Natural killer cell (primary cell): ENCODE measurements at regions not wholly inside any gene's neighbourhood (a gene's known extent, or its start where the extent isn't known, plus 50 kb on each side); places are given as distances from the start of the nearest gene placed in this dataset.

ENCODE experiments used
- ATAC-seq, 3 donors: fragments of 150-1000 bp in 2 of 3; fragments of 200-7000 bp in 1 of 3; cut with Tn5 transposase; 1 replicate in 1 of 3; 2 replicates in 2 of 3; pipeline ENCODE4 v1.10.0; 2021; ENCODE audit warnings: mild to moderate bottlenecking in 2 of 3, moderate library complexity in 2 of 3
- DNase-seq, 2 donors: peaks; one replicate each; pipeline versions ENCODE4 v3.0.0 to v3.0.0-alpha.2; 2013 to 2021; ENCODE audit warnings: mixed read lengths in 1 of 2
- H3K27ac ChIP-seq: one replicate; pipeline ENCODE4 v1.5.1; 2013; ENCODE audit warnings: mild to moderate bottlenecking, low read length
- H3K27me3 ChIP-seq: one replicate; pipeline ENCODE4 v1.6.1; 2013; ENCODE audit warnings: low read length; ENCODE audit not compliant: control insufficient read depth, insufficient read depth
- H3K36me3 ChIP-seq: one replicate; pipeline ENCODE4 v1.6.1; 2013; ENCODE audit warnings: low read length; ENCODE audit not compliant: control insufficient read depth, insufficient read depth
- H3K4me1 ChIP-seq: one replicate; pipeline ENCODE4 v1.6.1; 2013; ENCODE audit warnings: low read length; ENCODE audit not compliant: control insufficient read depth, insufficient read depth
- H3K4me3 ChIP-seq: one replicate; pipeline ENCODE4 v1.5.1; 2013; ENCODE audit warnings: low read length
- H3K9me3 ChIP-seq: one replicate; pipeline ENCODE4 v1.6.1; 2013; ENCODE audit warnings: low read length; ENCODE audit not compliant: control insufficient read depth, insufficient read depth
- H3K27ac Mint-ChIP-seq, 2 donors: one replicate each; pipeline ENCODE4 v1.8.0; 2022; ENCODE audit warnings: mild to moderate bottlenecking in 2 of 2, mixed read lengths in 2 of 2, moderate library complexity in 1 of 2
- H3K27me3 Mint-ChIP-seq, 2 donors: one replicate each; pipeline ENCODE4 v1.8.0; 2022; ENCODE audit warnings: low read depth in 2 of 2, mixed read lengths in 2 of 2
- H3K36me3 Mint-ChIP-seq: one replicate; pipeline ENCODE4 v1.8.0; 2022; ENCODE audit warnings: mixed read lengths
- H3K4me1 Mint-ChIP-seq, 2 donors: one replicate each; pipeline ENCODE4 v1.8.0; 2022; ENCODE audit warnings: mixed read lengths in 2 of 2
- H3K4me3 Mint-ChIP-seq: one replicate; pipeline ENCODE4 v1.8.0; 2022; ENCODE audit warnings: mild to moderate bottlenecking, moderate library complexity, mixed read lengths
- H3K9me3 Mint-ChIP-seq, 2 donors: one replicate each; pipeline ENCODE4 v1.8.0; 2022; ENCODE audit warnings: mixed read lengths in 2 of 2
- CTCF ChIP-seq: fragments of 200-600 bp; IDR thresholded peaks from one replicate; pipeline ENCODE4 v1.8.0; 2022; ENCODE audit warnings: antibody characterized with exemption
- WGBS: methylation state at CpG from one replicate; pipeline ENCODE4 v1.1.7; 2013; ENCODE audit warnings: missing lambda C conversion rate; ENCODE audit not compliant: insufficient coverage; 5-methylcytosine and 5-hydroxymethylcytosine counted together
- intact Hi-C: fragments of 100-400 bp; cut with micrococcal nuclease; formaldehyde crosslinking; loops from one replicate; pipeline ENCODE4 v1.14.2; 2022

GRCh38 chr10:130873636-130874035 lies 437.9 kb downstream of the TCERG1L start:
- H3K9me3 Mint-ChIP-seq, result no peaks in the 10 kb centered on the region
- no peaks in the 10 kb centered on the region for H3K27me3 ChIP-seq
- no peak overlapping the region for H3K27ac ChIP-seq
- H3K27me3 Mint-ChIP-seq, result peaks cover 3 to 14% of the 10 kb centered on the region in 2 donors
- intact Hi-C loops, result no loop called here
- H3K4me1 ChIP-seq, result no peaks in the 10 kb centered on the region
- no peak overlapping the region for H3K4me3 Mint-ChIP-seq
- WGBS, result 79% methylated on average over 1 of the region's 1 CpG
- H3K9me3 ChIP-seq, result no peaks in the 10 kb centered on the region
- no peaks in the 10 kb centered on the region for H3K36me3 ChIP-seq
- no peaks in the 10 kb centered on the region for H3K4me1 Mint-ChIP-seq
- DNase-seq (no peak), ATAC-seq (no peak)
- H3K36me3 Mint-ChIP-seq, result no peaks in the 10 kb centered on the region
- H3K4me3 ChIP-seq, result no peak overlapping the region
- H3K27ac Mint-ChIP-seq, result no peak overlapping the region
- no peak for TF ChIP-seq CTCF

GRCh38 chr10:130875116-130875515 lies 436.4 kb downstream of the TCERG1L start:
- H3K9me3 Mint-ChIP-seq, result no peaks in the 10 kb centered on the region
- WGBS, result 69% methylated on average over 2 of the region's 2 CpGs

GRCh38 chr10:130875897-130876472 lies 435.5 kb downstream of the TCERG1L start:
- no peak overlapping the region for H3K4me3 Mint-ChIP-seq
- no peak for TF ChIP-seq CTCF
- H3K27me3 Mint-ChIP-seq, result no peaks in the 10 kb centered on the region
- H3K27me3 ChIP-seq, result no peaks in the 10 kb centered on the region
- ATAC-seq (no peak), DNase-seq (no peak)
- no peaks in the 10 kb centered on the region for H3K4me1 ChIP-seq
- intact Hi-C loops, result no loop called here
- no peaks in the 10 kb centered on the region for H3K4me1 Mint-ChIP-seq
- H3K9me3 Mint-ChIP-seq, result no peaks in the 10 kb centered on the region
- WGBS, result 73% methylated on average over 6 of the region's 7 CpGs
- H3K9me3 ChIP-seq, result no peaks in the 10 kb centered on the region
- no peak overlapping the region for H3K4me3 ChIP-seq
- no peak overlapping the region for H3K27ac Mint-ChIP-seq
- no peaks in the 10 kb centered on the region for H3K36me3 Mint-ChIP-seq
- no peak overlapping the region for H3K27ac ChIP-seq
- no peaks in the 10 kb centered on the region for H3K36me3 ChIP-seq

More at GRCh38 chr10:130875116-130875515, 436.4 kb downstream of the TCERG1L start:
- Mint-ChIP-seq H3K27ac (no peak overlapping the region), H3K27me3 (peaks cover 0 to 6% of the 10 kb centered on the region in 2 donors), H3K4me3 (no peak overlapping the region), H3K36me3 (no peaks in the 10 kb centered on the region), H3K4me1 (no peaks in the 10 kb centered on the region)
- Histone ChIP-seq H3K27ac (no peak overlapping the region), H3K4me1 (no peaks in the 10 kb centered on the region), H3K9me3 (no peaks in the 10 kb centered on the region), H3K27me3 (no peaks in the 10 kb centered on the region), H3K36me3 (no peaks in the 10 kb centered on the region), H3K4me3 (no peak overlapping the region)
- DNase-seq, result no peak
- intact Hi-C loops, result no loop called here
- no peak for TF ChIP-seq CTCF
- ATAC-seq, result no peak

GRCh38 chr10:130877126-130877525 lies 434.4 kb downstream of the TCERG1L start:
- no peak for ATAC-seq
- no peaks in the 10 kb centered on the region for H3K9me3 Mint-ChIP-seq
- WGBS, result 87% methylated on average over 3 of the region's 3 CpGs
- Histone ChIP-seq H3K36me3 (no peaks in the 10 kb centered on the region), H3K27ac (no peak overlapping the region), H3K4me1 (no peaks in the 10 kb centered on the region), H3K4me3 (no peak overlapping the region), H3K9me3 (no peaks in the 10 kb centered on the region), H3K27me3 (no peaks in the 10 kb centered on the region)
- DNase-seq, result no peak
- no peak overlapping the region for H3K4me3 Mint-ChIP-seq
- TF ChIP-seq CTCF, result no peak
- no peaks in the 10 kb centered on the region for H3K36me3 Mint-ChIP-seq
- H3K4me1 Mint-ChIP-seq, result no peaks in the 10 kb centered on the region
- intact Hi-C loops, result no loop called here
- no peaks in the 10 kb centered on the region for H3K27me3 Mint-ChIP-seq
- H3K27ac Mint-ChIP-seq, result no peak overlapping the region
